ENCODE measurements at regions not wholly inside any gene's neighbourhood (a gene's known extent, or its start where the extent isn't known, plus 50 kb on each side); places are given as distances from the start of the nearest gene placed in this dataset.

GRCh38 chr6:134534708-134535149 lies 216.8 kb upstream of the SGK1 start:
- no peak overlapping the region for H3K4me2 ChIP-seq (ENCODE audit: low read length)
- no peak overlapping the region for H3K27ac ChIP-seq
- H3K79me2 ChIP-seq = no peaks in the 10 kb centered on the region
- peaks cover 22% of the 10 kb centered on the region for H3K4me1 ChIP-seq
- H2AFZ ChIP-seq = no peak overlapping the region
- no peaks in the 10 kb centered on the region for H3K36me3 ChIP-seq (ENCODE audit: control insufficient read depth, insufficient read depth, low read length)
- no peak overlapping the region for H3K9ac ChIP-seq
- H3K27me3 ChIP-seq (ENCODE audit: control insufficient read depth, insufficient read depth, low read length) = no peaks in the 10 kb centered on the region
- no peak overlapping the region for H3K4me3 ChIP-seq (ENCODE audit: low read depth, low read length)
- H3K9me3 ChIP-seq (ENCODE audit: control insufficient read depth, low read length) = no peaks in the 10 kb centered on the region
- TF ChIP-seq, protein P1, sequence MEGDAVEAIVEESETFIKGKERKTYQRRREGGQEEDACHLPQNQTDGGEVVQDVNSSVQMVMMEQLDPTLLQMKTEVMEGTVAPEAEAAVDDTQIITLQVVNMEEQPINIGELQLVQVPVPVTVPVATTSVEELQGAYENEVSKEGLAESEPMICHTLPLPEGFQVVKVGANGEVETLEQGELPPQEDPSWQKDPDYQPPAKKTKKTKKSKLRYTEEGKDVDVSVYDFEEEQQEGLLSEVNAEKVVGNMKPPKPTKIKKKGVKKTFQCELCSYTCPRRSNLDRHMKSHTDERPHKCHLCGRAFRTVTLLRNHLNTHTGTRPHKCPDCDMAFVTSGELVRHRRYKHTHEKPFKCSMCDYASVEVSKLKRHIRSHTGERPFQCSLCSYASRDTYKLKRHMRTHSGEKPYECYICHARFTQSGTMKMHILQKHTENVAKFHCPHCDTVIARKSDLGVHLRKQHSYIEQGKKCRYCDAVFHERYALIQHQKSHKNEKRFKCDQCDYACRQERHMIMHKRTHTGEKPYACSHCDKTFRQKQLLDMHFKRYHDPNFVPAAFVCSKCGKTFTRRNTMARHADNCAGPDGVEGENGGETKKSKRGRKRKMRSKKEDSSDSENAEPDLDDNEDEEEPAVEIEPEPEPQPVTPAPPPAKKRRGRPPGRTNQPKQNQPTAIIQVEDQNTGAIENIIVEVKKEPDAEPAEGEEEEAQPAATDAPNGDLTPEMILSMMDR (IDR thresholded peaks at IDR 0.05) = no peak

DNA sequence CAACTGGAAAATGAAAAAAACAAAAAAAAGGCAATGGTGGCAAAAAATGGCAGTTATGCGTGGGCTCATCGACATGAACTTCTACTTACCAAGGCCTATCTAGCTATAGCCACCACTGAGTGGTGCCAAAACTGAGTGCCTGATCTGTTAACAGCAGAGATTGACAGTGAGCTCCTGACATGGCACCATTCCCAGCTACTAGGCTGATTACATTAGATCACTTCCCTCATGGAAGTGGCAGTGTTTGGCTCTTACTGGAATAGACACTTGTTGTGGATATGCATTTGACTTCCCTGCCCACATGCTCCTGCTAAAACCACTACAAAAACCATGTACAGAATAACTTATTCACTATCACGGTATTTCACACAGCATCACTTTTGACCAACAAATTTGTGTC lies 216.1 kb upstream of the SGK1 start:
- H3K4me2 ChIP-seq (ENCODE audit: low read length) = no peak overlapping the region
- H3K9ac ChIP-seq = no peak overlapping the region
- TF ChIP-seq, protein P1 (IDR thresholded peaks at IDR 0.05) = no peak
- no peaks in the 10 kb centered on the region for H3K36me3 ChIP-seq (ENCODE audit: control insufficient read depth, insufficient read depth, low read length)
- H3K4me3 ChIP-seq (ENCODE audit: low read depth, low read length) = no peak overlapping the region
- H3K4me1 ChIP-seq = peaks cover 25% of the 10 kb centered on the region
- H3K27ac ChIP-seq = no peak overlapping the region
- H3K27me3 ChIP-seq (ENCODE audit: control insufficient read depth, insufficient read depth, low read length) = no peaks in the 10 kb centered on the region
- no peaks in the 10 kb centered on the region for H3K79me2 ChIP-seq
- H2AFZ ChIP-seq = no peak overlapping the region
- H3K9me3 ChIP-seq (ENCODE audit: control insufficient read depth, low read length) = no peaks in the 10 kb centered on the region

DNA sequence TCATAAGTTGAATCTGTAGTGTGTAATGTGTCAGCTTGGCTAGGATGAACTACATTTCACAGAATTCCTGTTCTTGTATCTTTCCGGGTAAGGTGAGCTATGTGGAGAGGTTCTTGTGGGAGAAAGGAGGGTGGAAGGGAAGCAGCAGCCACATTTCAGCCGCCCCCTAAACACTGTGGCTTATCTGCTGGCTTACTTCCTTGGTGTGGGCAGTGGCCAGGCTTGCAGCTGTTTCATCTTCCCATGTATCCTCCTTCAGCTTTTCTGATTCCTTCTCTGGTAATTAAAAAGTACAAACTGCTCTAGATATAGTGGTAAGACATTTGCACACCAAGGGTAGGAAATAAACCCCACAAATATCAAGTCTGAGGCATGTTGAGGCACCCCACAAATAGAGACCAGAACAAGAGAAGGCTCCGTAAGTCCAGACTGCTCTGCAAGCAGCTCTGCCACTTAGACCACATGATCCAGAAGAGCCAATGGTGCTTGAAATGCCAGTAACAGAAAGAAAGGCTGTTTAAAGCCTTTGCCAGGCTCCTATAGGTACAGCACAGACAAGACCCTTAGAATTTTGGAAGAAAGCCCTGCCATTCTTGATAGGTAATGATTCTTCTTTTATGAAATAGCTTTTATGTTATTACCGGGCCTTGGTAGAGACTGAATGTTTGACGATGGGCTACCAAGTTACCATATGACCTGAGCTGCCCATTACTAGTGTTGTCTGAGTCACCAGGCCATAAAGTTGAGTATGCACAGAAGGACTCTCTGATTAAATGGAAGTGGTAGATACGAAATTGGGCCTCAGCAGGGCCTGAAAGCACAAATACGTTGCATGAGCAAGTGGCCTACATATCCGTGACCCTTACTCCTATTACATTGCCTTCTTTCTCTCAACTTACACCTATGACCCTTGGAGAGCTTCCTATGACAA lies 215.0 kb upstream of the SGK1 start:
- Histone ChIP-seq H2AFZ (peak overlapping the region; percentile 57), H3K9me3 (ENCODE audit: control insufficient read depth, low read length) (no peaks in the 10 kb centered on the region), H3K36me3 (ENCODE audit: control insufficient read depth, insufficient read depth, low read length) (no peaks in the 10 kb centered on the region), H3K27me3 (ENCODE audit: control insufficient read depth, insufficient read depth, low read length) (no peaks in the 10 kb centered on the region), H3K9ac (no peak overlapping the region), H3K4me3 (ENCODE audit: low read depth, low read length) (no peak overlapping the region), H3K4me1 (peaks cover 25% of the 10 kb centered on the region), H3K79me2 (no peaks in the 10 kb centered on the region), H3K4me2 (ENCODE audit: low read length) (no peak overlapping the region), H3K27ac (peak overlapping the region; percentile 33)
- TF ChIP-seq, protein P1 (IDR thresholded peaks at IDR 0.05) = no peak

DNA sequence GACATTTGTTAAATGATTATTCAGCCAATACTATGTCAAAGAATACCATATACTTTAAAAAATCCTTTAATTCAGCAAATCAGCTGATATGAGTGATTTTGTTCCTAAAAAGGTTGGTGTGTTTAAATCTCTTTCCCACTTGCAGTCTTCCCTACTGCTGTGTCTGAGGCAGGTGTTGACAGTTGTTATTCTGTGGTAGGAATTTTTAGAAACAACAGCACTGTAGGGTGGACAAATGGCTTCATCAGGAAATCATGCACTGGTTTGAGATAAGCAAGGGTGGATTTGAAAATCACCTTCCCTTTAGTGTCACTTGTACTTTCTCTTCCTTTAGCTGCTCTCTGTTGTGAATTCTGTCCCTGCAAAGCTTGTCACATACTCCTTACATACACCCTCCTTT lies 213.7 kb upstream of the SGK1 start:
- no peaks in the 10 kb centered on the region for H3K36me3 ChIP-seq (ENCODE audit: control insufficient read depth, insufficient read depth, low read length)
- TF ChIP-seq, protein P1 (IDR thresholded peaks at IDR 0.05) = no peak
- H3K79me2 ChIP-seq = no peaks in the 10 kb centered on the region
- H3K27ac ChIP-seq = peak overlapping the region; percentile 62
- peak overlapping the region; percentile 18 for H3K4me2 ChIP-seq (ENCODE audit: low read length)
- peak overlapping the region; percentile 54 for H2AFZ ChIP-seq
- peak overlapping the region; percentile 3 for H3K4me3 ChIP-seq (ENCODE audit: low read depth, low read length)
- H3K27me3 ChIP-seq (ENCODE audit: control insufficient read depth, insufficient read depth, low read length) = no peaks in the 10 kb centered on the region
- H3K9me3 ChIP-seq (ENCODE audit: control insufficient read depth, low read length) = no peaks in the 10 kb centered on the region
- peaks cover 33% of the 10 kb centered on the region for H3K4me1 ChIP-seq
- H3K9ac ChIP-seq = no peak overlapping the region
